HG02870 (cell line): ENCODE measurements at regions not wholly inside any gene's neighbourhood (a gene's known extent, or its start where the extent isn't known, plus 50 kb on each side); places are given as distances from the start of the nearest gene placed in this dataset.

Source experiments
- ATAC-seq: cut with Tn5 transposase; IDR thresholded peaks from one replicate; pipeline ENCODE4 v1.9.1; 2021; ENCODE audit warnings: mild to moderate bottlenecking, moderate library complexity; ENCODE audit not compliant: unreplicated experiment

DNA sequence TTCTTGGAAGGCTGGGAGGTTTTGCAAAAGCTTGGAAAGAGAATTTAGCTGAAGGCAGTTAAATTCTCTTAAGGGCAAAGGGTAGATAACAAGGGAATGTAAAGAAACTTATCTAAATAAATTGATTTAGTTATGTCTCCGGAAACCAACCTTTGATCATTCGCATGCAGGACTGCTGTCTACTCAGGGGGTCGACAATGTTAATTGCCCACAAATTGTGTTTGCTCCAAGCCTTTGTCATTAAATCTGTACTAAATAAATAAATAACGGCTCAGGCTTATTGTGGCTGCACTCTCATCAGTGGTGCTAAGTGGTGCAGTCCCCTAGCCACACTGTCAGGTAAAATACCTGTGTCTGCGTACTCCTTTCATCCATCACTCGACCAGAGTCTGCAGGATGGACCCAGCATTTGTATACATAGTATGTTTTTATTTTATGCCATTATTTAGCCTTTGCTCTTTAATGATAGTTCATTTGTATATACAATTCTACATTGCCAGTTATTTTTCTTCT, 497.4 kb upstream of the RASGRP1 start:
- no peak for ATAC-seq

DNA sequence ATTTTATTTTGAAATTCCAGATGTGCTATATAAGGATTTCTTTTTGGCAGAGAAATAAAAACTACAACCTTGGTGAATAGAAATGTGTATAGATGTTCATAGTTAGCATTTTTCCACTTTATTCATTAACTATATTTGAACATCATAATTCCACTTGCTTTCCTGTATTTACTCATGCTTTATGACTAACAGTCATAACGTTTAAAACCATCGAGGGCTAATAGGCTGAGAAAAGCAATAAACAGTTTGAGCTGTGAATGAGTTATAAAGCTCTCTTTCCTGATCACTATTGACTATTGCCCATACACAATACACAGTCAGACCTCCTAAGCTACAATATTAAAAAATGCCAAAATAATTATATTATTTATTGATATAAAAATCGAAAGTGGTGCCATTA, 502.1 kb upstream of the RASGRP1 start:
- ATAC-seq = no peak

DNA sequence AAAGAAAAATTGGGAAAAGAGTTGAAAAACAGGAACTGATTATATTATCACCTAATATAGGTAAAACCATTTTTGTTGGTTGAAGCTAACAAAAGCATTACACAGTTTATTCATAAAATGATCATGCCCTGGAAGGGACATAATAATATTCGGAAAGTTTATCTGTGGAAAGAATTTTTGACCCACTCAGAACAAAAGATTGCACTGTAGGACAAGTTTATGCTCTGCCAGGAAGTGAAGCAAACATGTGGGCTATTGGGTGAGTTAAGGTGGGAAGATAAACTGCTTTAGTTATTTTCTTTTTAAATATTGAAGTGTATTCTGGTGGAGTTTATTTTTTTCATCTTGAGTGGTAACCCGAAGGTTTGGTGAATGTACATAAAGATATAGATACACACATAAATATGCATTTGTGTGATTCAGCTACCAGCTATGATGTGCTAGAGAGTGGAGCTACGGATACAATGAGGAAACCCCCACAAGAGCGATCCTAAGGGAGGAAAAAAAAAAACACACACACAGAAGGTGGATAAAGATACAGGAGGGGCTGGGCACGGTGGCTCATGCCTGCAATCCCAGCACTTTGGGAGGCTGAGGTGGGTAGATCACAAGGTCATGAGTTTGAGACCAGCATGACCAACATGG, 506.4 kb upstream of the THBS1 start:
- no peak for ATAC-seq

DNA sequence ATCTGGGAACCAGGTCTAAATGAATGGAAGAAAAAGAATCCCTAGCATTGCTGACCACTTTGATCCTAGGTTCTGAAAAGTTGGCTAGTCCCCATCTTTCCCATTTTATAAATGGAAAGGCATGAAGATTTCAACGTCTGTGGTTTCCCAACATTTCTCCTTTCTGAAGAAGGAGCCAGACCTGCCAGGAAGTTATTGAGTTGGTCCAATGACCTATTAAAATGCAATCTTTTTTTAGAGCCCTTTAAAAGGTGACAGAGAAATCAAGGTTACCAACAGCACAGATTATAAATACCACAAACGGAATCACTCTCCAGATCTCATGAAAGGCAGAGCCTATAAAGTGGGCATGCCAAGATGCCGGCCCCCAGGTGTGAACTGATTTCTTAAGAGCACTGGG, 505.6 kb upstream of the THBS1 start:
- no peak for ATAC-seq

DNA sequence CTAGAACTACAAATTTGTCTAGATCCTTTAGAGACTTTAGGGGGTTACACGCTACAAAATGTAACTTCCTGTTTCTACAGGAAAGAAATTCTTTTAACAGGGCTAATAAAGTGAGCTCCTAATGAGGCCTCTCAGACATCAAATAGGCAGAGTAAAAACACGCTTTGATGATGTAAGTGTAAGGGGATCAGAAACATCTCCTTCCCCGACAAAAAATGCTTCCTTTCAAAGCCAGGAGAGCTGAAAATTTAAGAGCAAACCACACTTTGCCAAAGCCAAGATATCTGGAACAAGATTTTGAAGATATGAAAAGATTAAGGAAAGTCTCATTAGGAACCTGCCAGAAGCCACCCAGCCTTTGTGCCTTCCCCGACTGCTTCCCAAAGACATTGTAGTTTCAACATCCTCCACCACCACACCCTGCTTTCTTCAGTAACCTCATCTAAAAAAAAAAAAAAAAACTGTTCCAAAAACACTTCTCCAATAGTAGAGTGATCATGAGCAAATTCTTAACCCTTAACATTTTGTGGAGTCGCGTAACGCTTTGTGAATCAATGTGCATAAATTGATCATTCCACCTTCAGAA, 505.0 kb upstream of the THBS1 start:
- no peak for ATAC-seq

DNA sequence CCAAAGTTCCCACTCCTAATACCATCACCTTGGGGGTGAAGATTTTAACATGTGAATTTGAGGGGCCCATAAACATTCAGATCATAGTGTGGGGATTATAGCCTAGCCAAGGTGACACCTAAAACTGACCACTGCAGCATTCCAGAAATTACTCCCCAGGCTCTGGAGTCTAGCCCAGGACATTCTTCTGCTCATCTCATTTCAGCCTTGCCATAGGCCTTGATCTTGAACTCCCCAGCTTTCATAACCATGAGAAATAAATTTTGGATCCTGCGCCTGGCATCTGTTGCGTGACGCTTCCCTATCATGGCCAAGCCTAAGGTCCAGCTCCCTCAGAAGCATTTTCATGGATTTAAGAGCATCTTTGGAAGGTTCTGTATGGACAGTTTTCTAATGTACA, 502.9 kb upstream of the THBS1 start:
- no peak for ATAC-seq

DNA sequence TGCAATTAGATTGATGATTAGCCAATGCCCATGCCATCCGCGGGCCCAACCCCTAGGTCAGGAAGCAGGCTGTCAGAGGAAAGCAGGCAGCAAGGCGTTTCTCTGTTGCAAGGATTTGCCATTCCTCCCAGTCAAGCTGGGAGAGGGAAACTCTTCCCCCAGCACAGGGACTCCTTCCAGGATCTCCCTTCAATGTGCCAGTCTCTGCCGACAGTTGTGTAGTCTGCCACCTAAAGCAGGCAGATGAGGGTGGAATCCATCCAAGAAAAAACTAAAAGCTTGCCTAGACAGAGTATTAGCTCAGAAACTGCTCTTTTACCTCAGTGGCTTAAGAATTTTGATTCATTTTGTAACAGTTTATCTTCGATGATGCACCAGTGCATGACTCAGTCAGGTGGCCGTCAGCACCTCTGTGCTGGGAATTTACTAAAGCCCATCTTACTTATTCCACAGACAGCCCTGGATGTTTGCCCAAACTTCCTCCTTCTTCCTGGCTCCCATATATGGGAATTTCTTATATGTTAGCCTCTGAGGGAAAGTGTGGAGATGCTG, 501.5 kb upstream of the THBS1 start:
- ATAC-seq = no peak

DNA sequence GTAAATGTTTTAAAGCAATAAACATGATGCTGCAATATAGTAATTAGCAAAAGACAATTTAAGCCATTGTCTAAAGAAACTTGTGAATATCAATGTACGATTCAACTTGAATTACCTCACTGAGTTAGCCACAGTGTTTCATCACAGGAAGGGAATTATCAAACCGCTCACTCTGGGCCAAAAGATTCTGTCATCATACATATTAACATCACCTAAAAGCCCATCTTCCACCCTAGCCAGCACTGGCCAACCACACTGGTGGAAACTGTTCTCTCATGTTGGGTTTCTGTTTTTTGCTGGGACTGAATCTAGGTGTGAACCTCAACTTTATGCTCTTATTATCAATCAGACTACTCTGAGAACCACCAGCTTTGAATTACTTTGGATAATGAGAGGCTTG, 497.7 kb upstream of the THBS1 start:
- ATAC-seq = no peak

DNA sequence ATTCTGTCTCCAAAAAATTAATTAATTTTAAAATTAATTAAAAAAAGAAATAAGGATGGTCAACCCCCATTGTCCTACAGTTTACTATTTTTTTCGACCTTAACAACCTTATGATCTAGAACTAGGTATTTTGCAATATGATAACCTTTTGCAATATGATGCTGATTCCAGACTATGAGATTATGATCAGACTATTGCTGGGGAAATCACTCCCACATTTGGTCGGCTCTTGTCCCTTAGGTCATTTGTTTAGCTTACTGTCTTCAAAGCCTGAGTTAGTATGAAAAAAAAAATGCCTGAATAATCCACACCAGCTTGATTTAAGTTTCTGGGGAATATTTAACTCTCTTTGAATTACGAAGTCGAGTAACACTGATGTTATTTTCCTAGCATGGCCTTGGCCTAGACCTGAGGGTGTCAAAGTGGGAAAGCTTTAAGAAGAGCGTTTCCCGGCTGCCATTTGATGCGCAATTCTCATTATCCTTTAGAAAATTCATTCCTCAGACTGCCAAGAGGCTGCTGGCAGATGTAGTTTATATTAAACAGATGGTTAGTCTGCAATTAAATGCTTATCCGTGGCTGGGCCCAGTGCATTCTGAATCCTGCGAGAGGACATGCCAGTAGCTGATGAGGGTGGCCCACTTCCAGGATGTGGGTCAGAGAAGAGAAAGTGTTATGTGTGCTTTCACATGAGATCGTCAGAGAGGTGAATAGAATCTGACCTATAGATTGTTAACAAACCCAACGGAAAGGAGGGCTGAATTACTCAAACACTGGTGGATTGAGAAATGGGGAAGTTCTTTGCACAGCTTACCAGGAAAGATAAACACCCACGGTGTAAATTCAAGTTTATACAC, 496.0 kb upstream of the THBS1 start:
- no peak for ATAC-seq

DNA sequence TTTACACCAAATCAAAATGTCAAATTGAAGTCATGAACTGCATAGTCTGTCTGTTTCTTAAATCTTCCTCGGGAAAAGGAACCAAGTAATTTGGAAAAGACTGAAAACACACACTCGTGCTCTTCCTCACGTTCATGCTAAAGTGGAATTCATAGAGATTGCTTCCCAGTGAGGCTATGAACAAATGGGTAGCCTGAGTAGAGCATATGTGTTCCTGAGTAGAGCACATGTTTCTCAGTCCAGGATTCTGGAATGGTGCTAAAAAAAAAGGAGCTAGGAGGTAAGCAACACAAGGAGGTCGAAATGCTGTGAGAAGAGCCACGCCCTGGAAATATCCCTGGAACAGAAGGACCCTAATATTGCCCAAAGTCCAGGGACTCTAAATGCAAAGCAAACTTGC, 494.2 kb upstream of the THBS1 start:
- no peak for ATAC-seq

DNA sequence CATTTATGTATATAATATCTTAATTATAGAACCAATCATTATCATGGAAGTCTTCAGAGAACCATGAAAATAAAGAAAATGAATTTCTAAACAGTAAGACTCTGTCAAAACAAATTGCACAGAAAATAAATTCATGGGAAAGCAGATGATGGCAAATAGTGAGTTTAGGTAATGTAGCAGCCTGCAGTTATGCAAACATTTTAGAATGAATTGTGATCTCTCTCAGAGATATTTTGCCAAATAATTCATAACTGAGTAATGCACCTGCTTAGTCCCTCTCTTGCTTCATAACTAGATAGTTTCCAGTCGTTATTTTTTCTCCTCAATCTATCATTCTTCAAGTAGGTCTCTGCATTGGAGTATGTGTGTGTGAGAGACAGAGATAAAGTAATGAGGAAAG, 492.7 kb upstream of the THBS1 start:
- no peak for ATAC-seq

DNA sequence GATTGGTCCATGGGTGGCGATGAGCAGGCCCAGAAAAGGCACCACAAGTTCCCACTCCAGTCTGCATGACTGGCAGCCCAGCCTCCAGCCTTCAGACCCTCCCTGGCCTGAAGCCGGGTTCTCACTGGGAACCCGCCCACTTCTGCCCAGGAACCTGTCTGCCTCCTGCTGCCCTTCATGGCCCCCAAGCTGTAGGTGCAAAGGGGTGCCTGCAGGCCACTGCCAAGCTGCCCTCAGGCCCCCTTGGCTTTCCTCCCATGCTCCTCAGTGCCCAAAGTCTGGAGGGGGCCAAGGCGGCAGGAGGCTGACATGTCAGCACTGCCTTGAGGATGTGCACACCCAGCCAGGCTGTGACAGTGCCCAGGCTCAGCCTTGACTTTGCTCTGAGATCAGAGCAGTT, 488.5 kb upstream of the THBS1 start:
- no peak for ATAC-seq

DNA sequence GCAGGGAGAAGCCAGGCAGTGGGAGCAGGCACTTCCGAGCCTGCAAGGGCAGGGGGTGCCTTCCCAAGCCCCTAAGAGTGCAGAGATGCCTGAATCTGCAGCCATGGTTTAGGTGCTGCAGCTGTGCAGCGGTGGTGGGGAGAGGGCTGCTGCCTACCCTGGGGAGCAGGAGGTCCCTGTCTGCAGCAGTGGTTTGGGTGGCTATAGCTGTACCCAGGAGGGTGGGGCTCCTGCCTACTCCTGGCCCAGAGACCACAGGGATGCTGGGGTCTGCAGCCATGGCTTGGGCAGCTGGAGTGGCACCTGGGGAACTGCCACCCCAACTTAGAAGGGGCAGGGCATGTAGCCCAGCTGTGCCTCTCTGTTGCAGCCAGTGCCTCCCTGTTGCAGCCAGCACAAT, 488.1 kb upstream of the THBS1 start:
- no peak for ATAC-seq

DNA sequence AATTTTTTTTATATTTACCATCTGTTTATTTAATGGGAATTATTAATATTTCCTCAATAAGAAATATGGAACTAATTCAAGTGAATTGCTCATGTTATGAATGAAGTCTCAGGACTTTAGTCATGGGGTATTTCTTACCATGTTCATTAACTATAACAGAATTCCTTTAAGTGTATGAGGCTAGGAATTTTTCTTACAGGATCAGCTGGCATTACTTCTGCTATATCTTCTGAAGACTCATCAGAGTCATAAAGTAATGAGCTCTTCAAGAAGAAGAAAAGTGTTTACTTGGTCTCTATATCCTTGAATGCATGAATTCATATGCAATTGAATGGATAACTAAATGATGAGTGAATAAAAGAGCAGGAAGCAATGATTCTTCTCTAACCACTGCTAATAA, 486.8 kb upstream of the THBS1 start:
- ATAC-seq = no peak

DNA sequence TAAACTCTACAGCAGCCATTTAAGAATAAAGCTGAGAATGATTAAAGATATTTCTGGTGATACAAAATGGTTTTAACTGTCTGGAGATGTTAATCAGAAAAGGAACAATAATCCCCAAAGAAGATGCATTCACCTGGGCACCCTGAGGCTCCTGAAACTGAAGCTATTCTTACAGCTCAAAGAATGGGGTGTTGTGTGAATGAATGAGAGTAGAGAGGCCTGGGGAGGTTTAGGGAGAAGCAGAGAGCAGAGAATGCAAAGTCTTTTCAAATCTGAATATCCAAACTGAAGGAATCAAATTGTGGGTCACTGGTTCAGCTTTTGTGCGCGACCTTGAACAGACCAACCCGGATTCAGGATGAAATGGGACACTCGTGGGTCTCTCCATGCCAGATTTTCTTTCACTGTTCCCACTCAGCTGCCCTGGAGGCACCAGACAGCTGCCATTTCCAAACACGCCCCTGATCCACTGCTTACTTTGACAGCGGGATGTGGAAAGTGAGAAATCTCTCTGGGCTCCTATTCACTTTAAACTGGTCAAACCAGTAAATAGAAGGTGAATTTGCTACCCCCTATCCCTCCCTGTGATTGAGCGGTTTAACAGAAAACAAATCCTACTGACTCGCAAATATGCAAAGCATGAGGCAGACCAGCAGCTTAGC, 485.5 kb upstream of the THBS1 start:
- ATAC-seq = no peak

DNA sequence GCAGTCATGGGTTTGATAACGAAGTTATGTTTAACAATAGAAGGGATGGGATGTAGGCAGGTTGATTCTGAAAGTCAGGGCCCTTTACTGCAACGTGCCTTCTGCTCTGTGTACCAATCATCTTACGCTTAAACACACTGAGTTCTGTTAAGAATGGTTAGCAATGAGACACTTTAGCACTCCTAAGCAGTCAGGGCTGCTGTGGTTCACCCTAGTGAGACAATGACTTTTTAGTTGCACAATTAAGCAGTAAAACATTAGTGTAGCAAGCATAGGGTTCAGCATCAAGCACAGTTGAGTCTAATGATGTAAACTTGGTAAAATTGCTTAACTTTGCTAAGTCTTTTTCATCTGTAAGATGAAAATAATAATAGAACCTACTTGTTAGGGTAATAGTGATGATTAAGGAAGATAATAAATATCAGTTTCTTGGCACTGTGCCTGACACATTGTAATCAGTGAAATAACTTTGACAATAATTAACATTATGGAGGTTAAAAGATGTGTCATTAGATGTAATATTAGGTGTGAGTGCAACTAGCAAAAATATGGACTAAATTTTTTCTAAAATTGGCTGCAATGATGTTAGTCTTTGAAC, 484.2 kb upstream of the THBS1 start:
- ATAC-seq = no peak

DNA sequence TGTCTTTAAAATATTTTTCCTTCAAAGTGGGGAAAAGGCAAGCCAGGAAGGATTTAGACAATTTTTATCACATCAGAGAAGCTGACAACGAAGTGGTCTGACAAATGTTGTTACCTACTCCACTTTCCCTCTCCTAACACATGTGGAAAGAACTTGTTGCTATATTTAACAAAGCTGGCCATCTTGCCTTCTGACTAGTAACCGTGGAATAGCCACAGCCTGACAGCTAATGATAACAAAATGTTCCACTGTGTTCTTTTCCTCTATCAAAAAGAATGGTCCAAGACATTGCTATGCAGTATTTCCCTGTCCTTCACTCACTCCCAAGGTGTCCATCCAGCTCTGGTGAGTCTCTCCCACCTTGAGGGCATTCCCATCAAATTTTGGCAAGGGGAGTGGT, 481.4 kb upstream of the THBS1 start:
- no peak for ATAC-seq

DNA sequence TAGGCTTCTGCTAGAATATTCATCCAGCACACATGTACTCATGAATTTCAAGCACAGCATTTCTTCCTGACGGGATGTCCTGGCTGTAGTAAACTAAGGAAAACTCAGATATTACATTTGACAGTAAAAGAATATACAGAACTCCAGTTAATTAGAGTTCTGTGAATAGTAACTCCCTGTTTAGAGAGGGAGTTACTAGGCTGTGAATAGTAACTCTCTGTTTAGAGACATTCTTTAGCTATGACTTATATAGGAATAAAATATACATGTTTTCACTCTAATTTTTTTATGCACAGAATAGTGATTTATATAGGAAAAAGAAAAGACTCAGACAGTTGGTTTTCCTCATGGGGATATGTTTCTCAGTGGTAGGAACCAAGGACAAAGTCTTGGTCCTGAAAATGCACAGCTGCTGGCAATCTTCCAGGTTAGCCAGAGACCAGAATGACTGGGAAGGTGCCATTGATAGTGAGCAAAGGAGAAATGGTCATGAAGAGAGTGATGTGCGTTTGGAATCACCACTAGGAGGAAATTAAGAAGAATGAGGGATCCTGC, 480.7 kb upstream of the THBS1 start:
- no peak for ATAC-seq

DNA sequence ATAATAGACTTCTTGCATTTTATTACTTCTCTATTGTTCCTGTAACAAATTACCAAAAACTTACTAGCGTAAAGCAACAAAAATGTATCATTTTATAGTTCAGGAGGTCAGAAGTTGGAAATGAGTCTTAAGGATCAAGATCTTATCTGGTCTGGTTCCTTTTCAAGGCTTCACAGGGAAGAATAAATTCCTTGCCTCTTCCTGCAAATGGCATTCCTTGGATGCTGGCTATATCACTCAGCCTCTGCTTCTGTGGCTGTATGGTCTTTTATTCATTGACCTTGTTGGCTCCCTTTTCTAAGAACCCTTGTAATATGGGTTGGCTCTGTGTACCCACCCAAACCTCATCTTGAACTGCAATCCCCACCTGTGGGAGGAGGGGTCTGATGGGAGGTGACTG, 478.4 kb upstream of the THBS1 start:
- ATAC-seq = no peak

DNA sequence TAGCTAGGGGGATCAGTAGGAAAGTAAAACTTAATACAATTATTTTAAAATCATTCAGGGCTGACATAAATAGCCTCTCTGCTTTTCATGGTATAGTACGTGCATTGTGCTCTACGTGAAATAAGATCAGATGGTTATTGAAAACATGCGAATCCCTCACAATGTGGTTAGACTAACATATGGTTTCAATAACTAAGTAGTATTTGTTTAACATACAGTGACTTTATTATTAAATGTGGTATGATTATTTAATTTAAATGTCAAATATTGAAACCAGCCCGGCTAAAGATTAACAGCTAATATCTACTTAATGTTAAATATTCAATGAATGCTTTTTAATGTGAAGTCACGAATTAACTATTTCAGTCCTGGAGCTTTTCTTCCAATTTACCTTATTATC, 473.9 kb upstream of the THBS1 start:
- no peak for ATAC-seq

DNA sequence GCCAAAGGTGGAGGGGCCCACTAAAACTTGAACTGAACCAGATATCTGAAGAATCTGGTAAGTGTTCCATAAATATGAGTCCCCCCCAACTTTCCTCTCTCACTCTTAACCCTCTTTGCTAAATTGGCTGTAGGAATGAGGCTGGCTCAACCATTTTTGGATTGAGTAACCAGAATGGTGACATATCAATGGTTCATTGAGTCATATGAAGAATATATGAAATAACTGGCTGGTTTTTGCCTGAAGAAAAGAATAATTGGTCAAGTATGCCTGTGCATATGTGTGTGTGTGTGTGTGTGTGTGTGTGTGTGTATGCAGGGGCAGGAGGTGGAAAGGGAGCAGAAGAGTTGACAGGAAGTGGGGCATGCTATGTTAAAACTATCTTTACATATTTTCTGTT, 472.9 kb upstream of the THBS1 start:
- no peak for ATAC-seq
